HTR-8/SVneo (cell line): ENCODE measurements at regions not wholly inside any gene's neighbourhood (a gene's known extent, or its start where the extent isn't known, plus 50 kb on each side); places are given as distances from the start of the nearest gene placed in this dataset.

ENCODE experiments used
- DNase-seq: peaks from one replicate; pipeline ENCODE4 v3.0.0; 2011; ENCODE audit warnings: low spot score, mixed read lengths; ENCODE audit not compliant: insufficient read length
- FAIRE-seq: peaks from 2 replicates; lab custom pipeline; 2011; peaks lifted over from hg19 to GRCh38; lab: Jason Lieb, UNC

DNA sequence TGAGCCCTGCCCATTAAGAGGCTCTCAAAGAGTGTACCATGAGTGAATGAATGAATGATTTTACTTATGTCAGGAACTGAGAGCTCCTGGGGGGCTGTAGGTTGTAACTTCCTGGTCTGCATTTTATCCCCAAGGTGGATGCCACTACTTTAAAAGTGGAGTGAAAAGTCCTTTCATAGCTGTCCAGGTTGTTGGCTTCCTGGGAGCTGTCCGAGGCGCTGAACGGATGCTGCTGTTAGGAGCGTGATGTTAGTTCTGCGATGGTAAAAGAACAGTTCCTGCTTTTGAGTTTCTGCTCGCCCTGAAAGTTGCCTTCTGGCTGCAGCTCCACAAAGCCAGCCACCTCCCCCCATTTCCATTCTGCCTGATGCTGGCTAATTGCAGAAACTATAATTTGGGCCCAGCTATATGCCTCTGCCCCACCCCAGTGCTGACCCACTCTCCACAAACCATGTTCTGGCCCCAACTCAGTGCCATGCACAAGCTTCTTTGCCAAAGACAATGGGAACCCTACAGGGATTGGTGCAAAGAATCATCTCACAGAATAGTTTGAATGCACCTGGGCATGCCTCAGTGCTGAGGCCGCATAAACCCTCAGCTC is 330.9 kb upstream of the CDH4 start:
- FAIRE-seq (peak; percentile 54), DNase-seq (no peak)

DNA sequence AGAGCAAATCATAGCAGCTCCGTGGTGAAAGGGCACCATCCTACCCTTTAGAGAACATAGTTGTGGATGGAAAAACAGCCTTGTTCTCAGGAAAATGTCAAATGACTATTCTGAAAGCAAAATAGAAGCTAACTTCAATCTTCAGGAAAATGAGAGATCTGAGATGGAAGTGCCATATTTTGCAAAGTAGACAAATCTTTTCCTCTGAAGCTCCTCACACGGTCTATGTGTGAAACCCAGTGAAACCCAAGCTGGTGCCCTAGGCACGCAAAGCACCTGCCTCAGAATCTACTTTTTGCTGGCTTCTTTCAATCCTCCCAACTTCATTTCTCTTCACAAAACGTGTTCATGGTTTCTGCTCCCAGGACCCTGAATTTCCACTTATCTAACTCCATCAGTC is 325.2 kb upstream of the CDH4 start:
- FAIRE-seq (no peak), DNase-seq (no peak)

DNA sequence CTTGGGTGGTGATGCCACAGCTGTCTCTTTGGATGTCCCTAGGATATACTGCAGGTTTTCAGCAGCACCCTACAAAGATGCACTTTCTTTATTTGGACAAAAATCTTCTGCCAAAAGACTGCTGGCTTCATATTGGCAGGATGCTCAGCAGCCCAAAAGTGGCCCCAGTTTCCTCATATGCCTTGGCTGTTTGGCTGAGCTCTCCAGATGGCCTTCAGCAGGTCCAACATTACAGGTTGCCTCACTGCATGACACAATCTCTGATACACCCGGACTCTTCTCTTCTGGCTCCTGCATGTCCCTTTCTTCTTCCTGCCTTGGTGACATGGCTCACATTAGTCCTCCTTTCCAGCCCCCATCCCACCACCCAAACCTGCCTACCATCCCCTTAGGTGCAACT is 323.7 kb upstream of the CDH4 start:
- DNase-seq, result no peak
- no peak for FAIRE-seq

DNA sequence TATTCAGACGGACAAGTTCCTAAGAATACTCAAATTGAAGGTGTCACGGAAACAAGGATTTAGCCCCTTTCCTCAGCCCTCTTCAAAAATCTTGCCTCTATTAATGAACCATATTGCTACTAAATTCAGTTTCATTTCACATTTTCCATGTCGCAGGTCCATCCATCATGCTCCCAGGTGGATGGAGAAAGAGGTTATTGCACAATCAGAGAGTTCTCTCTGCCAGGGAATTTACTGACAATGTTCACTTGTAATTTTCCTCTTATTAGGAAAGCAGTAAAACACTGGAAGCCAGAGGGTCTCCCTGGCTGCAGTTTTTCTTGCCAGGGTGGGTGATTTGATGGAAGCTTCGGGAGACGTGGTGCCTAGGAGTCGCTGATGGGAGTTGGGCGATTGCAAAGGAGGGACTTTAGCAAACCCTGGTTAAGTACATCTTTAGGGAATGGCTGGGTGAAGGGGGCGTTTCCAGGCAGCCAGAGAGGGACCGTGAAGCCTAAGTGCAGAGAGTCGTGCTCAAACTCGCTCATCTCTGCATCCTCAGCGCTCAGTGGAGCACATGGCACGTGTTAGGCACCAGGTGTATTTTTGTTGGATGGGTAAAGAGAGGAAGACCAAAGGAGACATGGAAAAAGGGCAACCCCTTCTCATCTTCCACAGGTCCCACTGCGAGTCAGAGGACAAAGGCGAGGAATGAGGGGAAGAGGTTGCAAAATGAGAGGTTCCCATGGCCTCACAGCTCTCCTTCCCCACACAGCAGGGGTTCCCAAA is 321.9 kb upstream of the CDH4 start:
- no peak for DNase-seq

DNA sequence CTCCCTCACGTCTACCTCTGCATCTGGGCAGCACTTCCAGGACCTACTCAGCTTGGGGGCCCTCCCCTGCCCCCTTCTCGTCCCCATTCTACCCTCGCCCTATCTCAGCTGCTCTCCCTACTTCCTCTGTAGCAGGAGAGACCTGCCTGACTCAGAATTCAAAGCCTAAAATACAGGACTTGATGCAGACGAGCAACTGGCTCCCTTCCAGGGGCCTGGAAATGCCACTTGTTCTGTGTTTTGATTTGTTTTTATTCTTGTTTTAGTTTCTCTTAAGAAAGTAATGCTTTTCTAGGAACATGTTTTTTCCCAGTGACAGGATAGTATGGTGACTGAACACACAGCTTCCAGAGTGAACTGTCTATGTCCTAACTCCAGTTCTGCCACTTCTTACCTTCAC is 320.4 kb upstream of the CDH4 start:
- DNase-seq (no peak), FAIRE-seq (no peak)

More for the DNA sequence above, 321.9 kb upstream of the CDH4 start:
- FAIRE-seq, result no peak

DNA sequence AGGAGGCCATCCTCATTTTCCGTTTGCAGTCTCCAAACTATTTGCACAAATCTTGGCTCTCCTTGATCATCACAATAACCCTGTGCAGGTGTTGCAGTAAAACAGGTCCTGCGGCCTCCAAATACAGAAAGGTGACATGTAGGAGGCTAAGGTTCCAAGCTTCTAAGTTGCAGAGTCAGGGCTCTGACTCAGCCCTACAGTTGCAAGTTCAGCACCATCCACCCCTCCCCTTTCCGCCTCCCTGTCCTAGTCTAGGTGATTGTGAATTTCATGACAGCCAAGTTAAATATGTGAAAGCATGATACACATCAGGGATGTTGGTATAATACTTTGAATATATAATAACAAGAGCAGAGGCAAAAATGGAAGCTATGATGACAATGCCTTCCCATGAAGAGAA is 317.3 kb upstream of the CDH4 start:
- DNase-seq, result no peak

DNA sequence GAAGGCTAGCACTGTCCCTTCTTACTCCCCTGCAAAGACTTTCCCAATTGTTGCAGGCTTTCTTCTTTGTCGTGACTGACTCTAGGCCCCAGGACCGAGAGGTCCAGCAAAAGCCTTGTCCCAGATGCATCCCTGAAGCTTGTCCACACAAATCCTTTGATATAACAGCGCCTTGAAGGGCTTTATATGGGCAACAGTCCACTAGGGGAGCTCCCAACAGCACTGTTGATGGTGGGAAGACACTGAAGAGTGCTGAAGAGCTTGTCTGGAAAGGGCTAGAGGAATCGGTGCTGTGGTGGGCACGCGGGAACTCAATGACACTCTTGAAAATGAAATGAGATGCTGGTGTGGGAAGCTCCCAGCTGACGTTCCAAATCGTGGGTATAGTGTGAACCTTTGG is 316.1 kb upstream of the CDH4 start:
- DNase-seq, result no peak
- no peak for FAIRE-seq

More for the DNA sequence above, 317.3 kb upstream of the CDH4 start:
- FAIRE-seq, result peak; percentile 33

DNA sequence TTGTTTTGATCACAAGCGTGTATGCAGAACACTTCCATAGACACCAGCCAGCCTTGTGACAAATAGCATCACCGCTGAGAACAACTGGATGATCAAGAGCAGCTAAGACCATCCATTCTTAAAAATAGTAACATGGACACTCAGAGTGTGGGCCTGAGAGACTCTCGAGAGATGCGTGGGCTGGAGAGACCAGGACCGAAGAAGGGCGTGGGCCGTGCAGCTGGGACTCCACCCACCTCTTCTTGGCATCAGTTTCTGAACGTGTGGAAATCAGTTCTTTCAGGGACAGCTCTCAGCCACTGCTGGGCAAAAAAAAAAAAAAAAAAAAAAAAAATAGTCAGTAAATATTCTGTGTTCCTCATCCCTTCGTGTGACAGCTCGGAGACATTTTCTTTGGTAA is 314.5 kb upstream of the CDH4 start:
- FAIRE-seq (no peak), DNase-seq (no peak)

DNA sequence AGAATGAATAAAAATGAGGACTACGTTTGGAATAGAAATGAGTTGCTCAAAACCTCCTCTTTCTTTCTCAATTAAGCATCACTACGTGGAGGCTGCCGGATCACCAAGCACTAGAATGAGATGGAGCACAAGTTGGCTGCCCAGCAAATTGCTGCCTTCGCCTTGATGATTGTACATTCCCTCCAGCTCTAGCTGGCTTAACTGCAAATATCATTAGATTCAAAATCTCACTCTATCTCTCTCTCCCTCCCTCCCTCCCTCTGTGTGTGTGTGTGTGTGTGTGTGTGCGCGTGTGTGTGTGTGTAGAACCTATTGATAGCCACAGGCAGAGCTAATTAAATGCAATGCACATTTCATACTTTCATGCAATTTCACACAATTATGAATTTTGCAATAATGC is 310.7 kb upstream of the CDH4 start:
- DNase-seq (no peak), FAIRE-seq (no peak)

DNA sequence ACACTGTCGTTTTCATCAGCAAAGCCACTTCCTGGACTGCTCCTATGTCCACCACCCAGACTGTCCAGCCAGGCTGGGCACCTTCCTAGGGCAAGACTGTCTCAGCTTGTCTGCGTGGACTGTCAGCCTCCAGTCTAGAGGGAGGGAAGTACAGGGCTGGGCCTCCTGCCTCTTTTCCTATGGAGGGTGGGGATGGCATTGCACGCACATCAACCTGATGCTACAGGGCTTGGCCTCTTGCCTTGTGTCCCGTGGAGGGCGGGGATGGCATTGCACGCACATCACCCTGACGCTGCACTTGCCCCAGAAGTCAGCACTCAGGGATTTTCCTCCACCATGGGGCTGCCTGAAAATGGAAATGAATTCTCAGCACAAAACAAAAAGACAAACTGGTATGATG is 304.2 kb upstream of the CDH4 start:
- DNase-seq, result no peak
- FAIRE-seq, result peak; percentile 84

DNA sequence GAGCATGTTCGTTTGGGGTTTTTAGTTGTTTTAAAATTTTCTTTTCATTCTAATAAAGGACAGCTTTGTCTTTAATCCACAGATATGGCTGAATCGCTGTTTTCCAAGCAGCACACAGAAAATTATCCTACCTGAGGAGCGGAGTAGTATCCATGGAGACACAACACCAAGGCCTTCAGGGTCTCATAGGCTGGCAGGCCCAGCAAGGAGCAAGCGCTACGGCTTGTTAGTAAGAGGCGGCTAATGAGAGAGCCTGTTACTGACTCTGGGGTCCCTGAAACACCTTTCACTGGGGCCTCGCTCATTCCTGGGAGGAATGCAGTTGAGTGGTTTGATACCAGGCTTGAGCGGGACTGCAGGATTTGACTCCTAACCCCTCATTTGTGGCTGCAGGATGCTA is 303.8 kb upstream of the CDH4 start:
- DNase-seq, result no peak
- peak; percentile 4 for FAIRE-seq

DNA sequence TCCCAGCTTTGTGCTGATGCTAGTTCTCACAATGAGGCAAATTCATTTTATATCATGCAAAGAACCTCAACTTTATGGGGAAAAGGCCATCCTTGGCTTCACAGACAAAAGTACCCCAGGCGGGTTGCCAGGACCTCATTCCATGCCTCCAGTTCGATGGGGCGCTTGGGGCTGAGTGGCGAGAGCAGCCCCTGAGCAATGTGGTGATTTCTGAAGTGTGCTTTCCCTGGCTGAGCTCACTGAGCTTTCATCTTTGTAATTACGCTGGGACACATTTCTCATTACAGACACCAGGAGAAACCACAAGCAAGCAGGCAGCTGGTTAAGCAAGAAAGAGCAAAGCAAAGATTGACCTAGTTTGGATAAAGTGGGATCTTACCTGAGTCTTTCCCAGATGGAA is 301.5 kb upstream of the CDH4 start:
- DNase-seq, result no peak
- no peak for FAIRE-seq

DNA sequence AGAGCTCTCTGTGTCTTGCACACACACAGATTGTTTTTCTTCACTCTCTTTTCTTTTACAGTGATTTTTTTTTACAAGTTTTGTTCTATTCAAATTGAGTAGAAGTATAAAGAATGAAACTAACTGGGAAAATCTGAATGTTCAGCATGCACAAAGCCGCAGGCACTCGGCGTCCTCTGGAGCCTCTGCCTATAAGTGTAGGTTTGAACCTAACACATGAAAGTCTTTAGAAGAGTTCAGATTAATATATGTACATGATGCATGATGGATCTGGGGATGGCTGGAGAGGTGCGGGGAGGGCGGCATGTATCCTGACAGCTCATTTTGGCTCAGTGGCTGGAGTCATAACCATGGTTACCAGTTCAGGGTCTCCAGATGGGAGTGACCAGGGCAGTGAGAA is 301.1 kb upstream of the CDH4 start:
- FAIRE-seq (no peak), DNase-seq (no peak)

DNA sequence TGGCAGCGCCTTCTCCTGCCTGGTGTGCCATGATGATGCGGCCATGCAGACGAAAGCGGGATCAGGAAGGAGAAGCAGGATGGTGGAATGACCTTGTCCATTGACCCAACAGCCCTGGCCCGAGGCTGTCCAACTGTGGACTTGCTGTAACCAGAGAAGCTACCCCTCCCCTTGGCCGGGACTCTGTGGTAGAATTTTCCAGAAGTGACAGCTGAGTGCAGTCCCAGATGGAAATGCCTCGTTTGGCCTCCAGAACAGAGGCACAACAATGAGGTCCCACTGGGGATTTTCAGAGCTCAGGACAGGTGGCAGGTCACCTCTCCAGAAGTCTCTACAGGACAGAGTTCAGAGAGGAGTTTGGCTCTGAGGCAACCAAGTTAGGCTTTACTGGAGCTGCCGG is 299.2 kb upstream of the CDH4 start:
- DNase-seq (no peak), FAIRE-seq (peak; percentile 57)

DNA sequence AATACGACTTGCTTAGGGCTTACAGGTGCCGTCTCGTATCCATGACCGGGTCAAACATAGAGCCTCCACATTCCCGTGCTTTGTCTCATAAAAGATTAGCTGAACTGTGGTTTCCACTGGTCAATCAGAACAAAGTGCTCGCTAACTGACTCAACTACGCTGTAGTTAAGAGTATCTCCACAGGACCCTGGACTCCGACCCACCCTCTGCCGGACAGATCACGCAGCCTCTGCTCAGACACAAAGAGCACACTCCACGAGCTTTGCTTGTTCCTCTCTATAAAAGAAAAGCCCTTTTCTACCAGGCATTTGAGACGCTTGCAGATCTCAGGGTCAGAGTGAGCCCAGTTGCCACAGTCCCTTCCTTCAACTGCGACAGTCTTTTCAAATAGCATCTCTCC is 298.7 kb upstream of the CDH4 start:
- DNase-seq (no peak), FAIRE-seq (no peak)

DNA sequence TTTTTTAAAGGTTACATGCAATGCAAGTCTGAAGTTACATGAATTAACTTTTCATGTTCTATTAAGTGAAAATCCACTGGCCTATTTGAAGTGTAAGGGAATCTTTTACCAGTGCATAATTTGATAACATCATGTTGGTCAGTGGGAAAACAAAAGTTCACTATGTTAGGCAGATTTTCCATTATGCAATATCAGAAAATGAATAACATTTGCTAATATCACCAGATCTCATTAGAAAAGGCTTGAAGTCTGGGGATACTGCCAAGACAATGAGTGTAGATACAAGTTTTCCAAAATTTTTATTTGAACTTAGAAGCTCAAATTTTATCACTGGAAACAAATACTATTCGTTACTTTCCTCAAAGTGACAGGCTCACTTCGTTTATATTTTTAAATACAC is 296.4 kb upstream of the CDH4 start:
- no peak for DNase-seq
- no peak for FAIRE-seq

DNA sequence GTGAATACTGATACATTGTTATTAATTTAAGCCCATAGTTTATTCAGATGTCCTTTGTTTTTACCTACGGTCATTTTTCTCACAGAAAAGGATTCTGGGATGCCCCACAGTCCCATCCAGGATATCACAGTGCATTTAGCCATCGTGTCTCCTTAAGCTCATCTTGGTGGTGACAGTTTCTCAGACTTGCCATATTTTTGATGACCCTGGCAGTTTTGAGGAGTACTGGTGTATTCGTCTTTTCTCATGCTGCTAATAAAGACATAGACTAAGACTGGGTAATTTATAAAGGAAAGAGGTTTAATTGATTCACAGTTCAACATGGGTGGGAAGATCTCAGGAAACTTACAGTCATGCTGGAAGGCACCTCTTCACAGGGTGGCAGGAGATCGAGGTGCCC is 295.9 kb upstream of the CDH4 start:
- DNase-seq (no peak), FAIRE-seq (no peak)

DNA sequence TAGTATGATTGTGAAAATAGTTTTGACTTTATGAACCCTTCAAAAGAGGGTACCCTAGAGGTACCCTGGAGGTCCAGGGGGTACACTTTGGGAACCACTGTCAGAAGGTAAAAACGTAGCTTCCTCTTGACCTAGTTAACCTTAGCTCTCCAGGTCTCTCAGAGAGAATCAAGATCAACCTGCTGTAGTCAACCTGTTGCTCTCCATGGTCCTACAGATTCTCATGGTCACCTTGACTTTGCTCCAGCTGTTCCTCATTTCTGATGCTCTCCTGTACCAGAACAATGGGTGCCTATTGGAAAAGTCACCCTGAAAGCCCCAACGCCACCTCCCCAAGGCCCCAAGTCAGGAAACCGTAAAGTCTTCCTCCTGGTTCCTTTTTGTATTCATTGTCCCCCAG is 294.4 kb upstream of the CDH4 start:
- no peak for DNase-seq
- FAIRE-seq, result no peak

DNA sequence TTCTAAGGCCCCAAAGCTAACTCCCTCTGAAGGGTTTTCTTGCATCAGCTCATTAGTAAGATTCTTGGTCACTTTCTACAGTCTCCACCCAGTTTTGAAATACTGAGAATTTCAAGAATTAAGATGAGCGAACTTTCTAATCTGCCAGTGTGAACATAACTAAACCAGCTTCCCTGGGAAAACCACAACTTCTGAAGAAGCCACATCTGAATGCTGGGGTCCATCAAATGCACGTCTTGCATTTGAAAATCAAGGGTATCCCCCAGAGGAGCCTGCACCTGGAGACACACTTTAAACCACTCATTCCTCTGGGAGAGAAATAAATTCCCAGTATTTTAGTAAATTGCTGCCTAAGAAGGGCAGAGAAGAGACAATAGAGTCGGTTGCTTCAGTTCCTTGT is 292.1 kb upstream of the CDH4 start:
- DNase-seq, result no peak
- no peak for FAIRE-seq

DNA sequence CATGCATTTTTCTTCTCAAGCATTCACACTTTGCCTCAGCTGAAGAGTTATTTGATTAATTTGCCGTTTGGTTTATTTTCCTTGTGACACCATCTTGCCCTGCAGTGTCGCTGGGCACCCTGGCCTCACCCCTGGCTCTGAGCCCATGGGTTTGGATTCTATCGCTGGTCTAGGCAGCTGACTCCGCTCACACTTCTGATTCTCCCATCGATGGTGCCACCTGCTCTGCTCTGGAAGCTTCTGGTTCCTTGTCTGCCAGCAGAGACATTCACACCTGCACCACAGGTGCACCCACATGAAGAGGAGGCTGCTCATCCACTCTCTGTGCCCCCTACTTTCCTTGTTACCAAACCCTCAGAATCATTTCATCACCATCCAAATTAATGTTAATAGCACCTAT is 291.6 kb upstream of the CDH4 start:
- FAIRE-seq (peak; percentile 9), DNase-seq (no peak)

DNA sequence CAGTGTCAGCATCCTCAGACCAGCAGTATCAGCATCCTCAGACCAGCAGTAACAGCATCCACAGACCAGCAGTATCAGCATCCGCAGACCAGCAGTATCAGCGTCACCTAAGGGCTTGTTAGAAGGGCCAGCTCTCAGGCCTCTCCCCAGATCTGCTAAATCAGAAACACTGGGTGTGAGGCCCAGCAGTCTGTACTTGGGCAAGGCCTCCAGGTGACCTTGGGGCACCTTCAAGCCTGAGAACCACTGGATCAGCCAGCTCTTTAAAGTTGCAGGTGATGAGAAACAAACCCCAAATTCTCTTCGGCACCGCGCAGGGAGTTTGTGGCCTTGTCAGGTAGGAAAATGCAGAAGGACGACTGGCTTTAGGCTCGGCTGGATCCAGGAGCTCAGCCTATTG is 290.5 kb upstream of the CDH4 start:
- DNase-seq (no peak), FAIRE-seq (peak; percentile 65)

DNA sequence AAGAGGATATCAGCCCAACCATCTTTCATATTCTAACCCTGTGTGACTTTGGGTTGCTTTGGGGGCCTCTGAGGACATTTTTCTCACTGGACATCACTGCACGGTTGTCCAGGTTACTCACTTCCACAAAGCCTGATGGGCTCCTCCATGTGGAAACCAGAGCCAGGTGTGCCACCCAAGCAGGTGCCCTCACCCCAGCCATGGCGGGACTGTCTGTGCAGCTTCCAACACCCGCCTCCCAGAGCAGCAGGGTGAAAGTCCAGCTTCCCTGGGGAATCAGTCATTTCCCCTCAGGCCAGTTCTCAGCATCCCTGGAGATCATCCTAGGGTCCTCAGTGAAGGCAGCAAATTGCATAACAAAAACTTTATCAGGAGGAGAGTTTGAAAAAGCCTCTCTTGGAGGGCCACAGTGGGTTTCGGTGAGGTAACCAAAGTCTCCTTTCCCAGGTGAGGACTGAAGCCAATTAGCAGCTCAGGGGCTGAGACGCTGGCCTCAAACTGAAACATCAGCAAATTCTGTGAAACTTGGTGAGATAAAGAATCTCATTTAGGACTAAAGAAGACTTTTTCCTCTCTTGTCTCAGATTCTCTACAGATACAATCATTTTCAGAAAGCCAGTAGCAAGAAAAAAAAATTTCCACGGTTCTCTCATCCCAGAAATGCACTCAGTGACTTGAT is 289.6 kb upstream of the CDH4 start:
- DNase-seq (no peak), FAIRE-seq (no peak)
